ENCODE measurements at regions not wholly inside any gene's neighbourhood (a gene's known extent, or its start where the extent isn't known, plus 50 kb on each side); places are given as distances from the start of the nearest gene placed in this dataset.

GRCh38 chr9:91494751-91495150 is 71.1 kb upstream of the NFIL3 start:
- TF ChIP-seq SIN3A (IDR thresholded peaks at IDR 0.05; ENCODE audit: borderline replicate concordance, insufficient read depth, low read depth, low read length), result no peak
- TF ChIP-seq CTCF (IDR thresholded peaks at IDR 0.05), result no peak
- no peak for TF ChIP-seq TCF7L2 (IDR thresholded peaks at IDR 0.05; ENCODE audit: low read depth, low read length)

Measured in Panc1 (cell line).